OCI-LY1 (cell line): ENCODE measurements at regions not wholly inside any gene's neighbourhood (a gene's known extent, or its start where the extent isn't known, plus 50 kb on each side); places are given as distances from the start of the nearest gene placed in this dataset.

Source experiments
- H2AFZ ChIP-seq: fragments of 200-600 bp; sonication (generic), shearing (Covaris generic); 2 replicates; pipeline ENCODE4 v1.6.0; 2014; ENCODE audit warnings: antibody characterized with exemption, mild to moderate bottlenecking, low read length
- H3F3A ChIP-seq: fragments of 200-600 bp; sonication (generic), shearing (Covaris generic); 2 replicates; pipeline ENCODE4 v1.6.0; 2014; ENCODE audit warnings: mild to moderate bottlenecking, antibody characterized with exemption, low read length, moderate library complexity; ENCODE audit not compliant: insufficient read depth
- H3K27ac ChIP-seq: fragments of 200-600 bp; sonication (generic); 2 replicates; pipeline ENCODE4 v1.5.1; 2014; ENCODE audit warnings: low read length, mixed run types, mild to moderate bottlenecking, low read depth; ENCODE audit not compliant: poor library complexity, severe bottlenecking
- H3K27me3 ChIP-seq: fragments of 200-600 bp; sonication (generic); 2 replicates; pipeline ENCODE4 v1.6.0; 2014; ENCODE audit warnings: antibody characterized with exemption, mild to moderate bottlenecking, low read length, moderate library complexity; ENCODE audit not compliant: insufficient read depth
- H3K36me3 ChIP-seq: fragments of 200-600 bp; sonication (generic); 2 replicates; pipeline ENCODE4 v1.6.1; 2014; ENCODE audit warnings: mild to moderate bottlenecking, antibody characterized with exemption, low read length, moderate library complexity, mixed read lengths; ENCODE audit not compliant: insufficient read depth
- H3K4me1 ChIP-seq: fragments of 200-600 bp; sonication (generic); 2 replicates; pipeline ENCODE4 v1.5.1; 2014; ENCODE audit warnings: mild to moderate bottlenecking, low read length, moderate library complexity; ENCODE audit not compliant: insufficient read depth, severe bottlenecking
- H3K4me2 ChIP-seq: fragments of 200-600 bp; sonication (generic), shearing (Covaris generic); 2 replicates; pipeline ENCODE4 v1.6.1; 2014; ENCODE audit warnings: low read length
- H3K4me3 ChIP-seq: fragments of 200-600 bp; sonication (generic); 2 replicates; pipeline ENCODE4 v1.5.1; 2014; ENCODE audit warnings: low read length, low read depth, mild to moderate bottlenecking, mixed read lengths; ENCODE audit not compliant: poor library complexity, severe bottlenecking
- H3K79me2 ChIP-seq: fragments of 200-600 bp; shearing (Covaris generic); 2 replicates; pipeline ENCODE4 v1.6.1; 2016; ENCODE audit warnings: mixed run types, low read length, mixed read lengths; ENCODE audit not compliant: insufficient read depth
- H3K9ac ChIP-seq: fragments of 200-600 bp; sonication (generic), shearing (Covaris generic); 2 replicates; pipeline ENCODE4 v1.6.1; 2014; ENCODE audit warnings: mild to moderate bottlenecking, low read length, mixed read lengths
- H3K9me2 ChIP-seq: fragments of 200-600 bp; sonication (generic), shearing (Covaris generic); 2 replicates; pipeline ENCODE4 v1.6.1; 2014; ENCODE audit warnings: low read depth, mild to moderate bottlenecking, low read length, mixed read lengths
- H3K9me3 ChIP-seq: fragments of 200-600 bp; shearing (Covaris generic); 2 replicates; pipeline ENCODE4 v1.6.1; 2014; ENCODE audit warnings: low read length, mixed read lengths
- H4K20me1 ChIP-seq: fragments of 200-600 bp; sonication (generic), shearing (Covaris generic); 2 replicates; pipeline ENCODE4 v1.6.0; 2016; ENCODE audit warnings: mild to moderate bottlenecking, low read length; ENCODE audit not compliant: insufficient read depth
- EZH2 ChIP-seq: fragments of 200-600 bp; sonication (generic), shearing (Covaris generic); IDR thresholded peaks from 2 replicates; pipeline ENCODE4 v1.8.0; 2017; ENCODE audit warnings: borderline replicate concordance, mixed run types, mild to moderate bottlenecking, antibody characterized with exemption, low read length, moderate library complexity, mixed read lengths
- TF ChIP-seq, protein P1 (sequence below): fragments of 200-600 bp; sonication (generic), shearing (Covaris generic); IDR thresholded peaks from 2 replicates; pipeline ENCODE4 v1.5.1; 2017; ENCODE audit warnings: mild to moderate bottlenecking, antibody characterized with exemption, low read length, moderate library complexity, mixed read lengths

DNA sequence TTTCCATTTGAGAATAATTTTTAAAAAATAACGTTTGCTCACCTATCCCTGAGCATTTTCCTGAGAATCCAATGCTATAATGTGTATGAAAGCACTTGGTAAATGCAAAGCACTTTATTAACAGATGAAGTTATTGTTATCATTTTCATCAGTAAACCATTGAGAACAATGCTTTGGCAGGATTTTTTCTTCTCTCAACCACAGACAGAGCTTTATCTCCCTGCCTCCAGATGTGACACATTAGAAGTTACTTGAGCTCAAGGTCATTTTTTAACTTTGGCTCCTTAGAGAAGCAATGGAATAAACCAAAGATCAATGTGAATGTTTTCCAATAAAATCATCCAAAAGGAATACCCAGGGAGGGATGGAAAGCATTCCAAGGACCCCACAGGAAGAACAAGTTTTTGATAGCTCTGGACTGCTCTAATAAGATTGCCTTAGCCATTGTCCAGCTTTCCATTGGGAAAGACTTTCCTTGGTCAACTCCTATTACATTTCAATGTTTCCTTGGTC lies 118.9 kb upstream of the NT5C1B start:
- Histone ChIP-seq H3K27me3 (no peaks in the 10 kb centered on the region), H3K9ac (no peak overlapping the region), H3F3A (no peaks in the 10 kb centered on the region), H3K4me2 (no peak overlapping the region), H2AFZ (no peak overlapping the region), H3K36me3 (no peaks in the 10 kb centered on the region), H4K20me1 (no peaks in the 10 kb centered on the region), H3K4me3 (no peak overlapping the region), H3K4me1 (no peaks in the 10 kb centered on the region), H3K79me2 (no peaks in the 10 kb centered on the region), H3K27ac (no peak overlapping the region), H3K9me2 (no peaks in the 10 kb centered on the region), H3K9me3 (no peaks in the 10 kb centered on the region)
- no peak for TF ChIP-seq EZH2
- TF ChIP-seq, protein P1, sequence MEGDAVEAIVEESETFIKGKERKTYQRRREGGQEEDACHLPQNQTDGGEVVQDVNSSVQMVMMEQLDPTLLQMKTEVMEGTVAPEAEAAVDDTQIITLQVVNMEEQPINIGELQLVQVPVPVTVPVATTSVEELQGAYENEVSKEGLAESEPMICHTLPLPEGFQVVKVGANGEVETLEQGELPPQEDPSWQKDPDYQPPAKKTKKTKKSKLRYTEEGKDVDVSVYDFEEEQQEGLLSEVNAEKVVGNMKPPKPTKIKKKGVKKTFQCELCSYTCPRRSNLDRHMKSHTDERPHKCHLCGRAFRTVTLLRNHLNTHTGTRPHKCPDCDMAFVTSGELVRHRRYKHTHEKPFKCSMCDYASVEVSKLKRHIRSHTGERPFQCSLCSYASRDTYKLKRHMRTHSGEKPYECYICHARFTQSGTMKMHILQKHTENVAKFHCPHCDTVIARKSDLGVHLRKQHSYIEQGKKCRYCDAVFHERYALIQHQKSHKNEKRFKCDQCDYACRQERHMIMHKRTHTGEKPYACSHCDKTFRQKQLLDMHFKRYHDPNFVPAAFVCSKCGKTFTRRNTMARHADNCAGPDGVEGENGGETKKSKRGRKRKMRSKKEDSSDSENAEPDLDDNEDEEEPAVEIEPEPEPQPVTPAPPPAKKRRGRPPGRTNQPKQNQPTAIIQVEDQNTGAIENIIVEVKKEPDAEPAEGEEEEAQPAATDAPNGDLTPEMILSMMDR = no peak

DNA sequence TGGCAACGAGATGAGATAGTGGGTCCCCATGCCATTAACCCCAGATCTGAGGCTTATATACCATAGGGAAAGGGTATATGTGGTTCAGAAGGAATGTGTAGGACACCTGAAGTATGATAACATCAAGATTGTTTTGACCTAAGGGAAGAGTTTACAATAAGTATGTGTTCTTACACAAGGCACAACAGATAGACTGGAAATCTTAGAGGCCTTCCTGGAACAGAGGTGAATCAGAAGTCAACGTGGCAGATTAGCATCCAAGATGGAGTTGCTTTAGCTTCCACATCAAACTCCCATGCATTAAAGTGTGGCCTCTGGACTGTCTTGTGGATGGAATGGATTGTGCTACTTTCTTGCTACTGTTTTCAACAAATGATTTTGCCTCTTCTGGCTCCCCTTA lies 116.6 kb upstream of the NT5C1B start:
- H3F3A ChIP-seq = no peaks in the 10 kb centered on the region
- H3K9ac ChIP-seq = no peak overlapping the region
- no peaks in the 10 kb centered on the region for H4K20me1 ChIP-seq
- H3K9me2 ChIP-seq = no peaks in the 10 kb centered on the region
- H3K9me3 ChIP-seq = no peaks in the 10 kb centered on the region
- no peaks in the 10 kb centered on the region for H3K36me3 ChIP-seq
- TF ChIP-seq, protein P1 = no peak
- no peak for TF ChIP-seq EZH2
- H3K4me2 ChIP-seq = no peak overlapping the region
- no peak overlapping the region for H2AFZ ChIP-seq
- H3K27me3 ChIP-seq = no peaks in the 10 kb centered on the region
- H3K4me1 ChIP-seq = no peaks in the 10 kb centered on the region
- no peak overlapping the region for H3K4me3 ChIP-seq
- H3K27ac ChIP-seq = no peak overlapping the region
- no peaks in the 10 kb centered on the region for H3K79me2 ChIP-seq

DNA sequence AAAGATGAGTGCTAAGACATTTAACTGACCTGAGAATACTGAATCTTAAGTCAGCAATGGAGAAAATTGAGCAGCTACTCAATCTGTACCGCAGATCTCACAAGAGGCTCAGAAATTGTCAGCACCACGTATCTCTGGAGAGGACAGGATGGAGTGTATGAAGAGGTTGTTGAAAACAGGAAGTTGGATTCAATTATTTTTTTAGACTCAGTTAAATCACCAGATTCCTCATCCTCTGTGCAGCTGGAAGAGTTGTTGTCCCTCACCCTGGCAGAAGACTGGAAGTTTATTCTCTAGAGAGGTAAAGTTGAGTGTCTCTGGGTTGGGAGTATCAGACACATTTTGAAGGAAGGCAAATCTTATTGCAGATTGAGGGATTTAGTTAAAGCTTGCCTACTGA lies 114.9 kb upstream of the NT5C1B start:
- Histone ChIP-seq H3K9ac (no peak overlapping the region), H3K27me3 (no peaks in the 10 kb centered on the region), H3K36me3 (no peaks in the 10 kb centered on the region)

More for the DNA sequence above, 114.9 kb upstream of the NT5C1B start:
- Histone ChIP-seq H3K4me2 (no peak overlapping the region), H3K79me2 (no peaks in the 10 kb centered on the region), H3K9me2 (no peaks in the 10 kb centered on the region), H3K4me1 (no peaks in the 10 kb centered on the region), H4K20me1 (no peaks in the 10 kb centered on the region), H3F3A (no peaks in the 10 kb centered on the region), H3K9me3 (no peaks in the 10 kb centered on the region), H3K27ac (no peak overlapping the region), H3K4me3 (no peak overlapping the region), H2AFZ (no peak overlapping the region)
- TF ChIP-seq EZH2 = no peak
- TF ChIP-seq, protein P1 = no peak
